Lung (tissue), 10 donors: ENCODE measurements at regions not wholly inside any gene's neighbourhood (a gene's known extent, or its start where the extent isn't known, plus 50 kb on each side); places are given as distances from the start of the nearest gene placed in this dataset. TPM values are rescaled to one million over a fixed set of nuclear protein-coding genes. Genes with fewer than 3 reads are reported as not detected.
"Not testable (repeated sequence)": the region's sequence is repeated elsewhere in the genome, so short reads cannot be mapped to it uniquely, and the experiment has no call there.

Experiments
- ATAC-seq: fragments of 200-7000 bp; cut with Tn5 transposase; one replicate; pipeline ENCODE4 v1.9.1; 2020; ENCODE audit warnings: moderate number of reproducible peaks; ENCODE audit not compliant: insufficient read depth, low FRiP score
- DNase-seq, 3 donors: peaks; one replicate each; pipeline ENCODE4 v3.0.0-alpha.2; 2013 to 2017
- H3K27ac ChIP-seq, 2 donors: one replicate each; pipeline ENCODE4 v1.5.1; 2013; ENCODE audit warnings: mild to moderate bottlenecking in 2 of 2, moderate library complexity in 2 of 2, control low read depth in 1 of 2, inconsistent platforms in 1 of 2, low read depth in 1 of 2, low read length in 1 of 2
- H3K27me3 ChIP-seq, 3 donors: one replicate each; pipeline ENCODE4 v1.5.1; 2013; ENCODE audit warnings: low read length in 2 of 3; ENCODE audit not compliant: control insufficient read depth in 3 of 3, insufficient read depth in 3 of 3
- H3K36me3 ChIP-seq, 4 donors: one replicate each; pipeline ENCODE4 v1.5.1; 2013; ENCODE audit warnings: low read length in 4 of 4, mild to moderate bottlenecking in 1 of 4, moderate library complexity in 1 of 4; ENCODE audit not compliant: control insufficient read depth in 4 of 4, insufficient read depth in 4 of 4
- H3K4me1 ChIP-seq, 5 donors: one replicate each; pipeline ENCODE4 v1.5.1; 2013; ENCODE audit warnings: low read length in 5 of 5, mild to moderate bottlenecking in 2 of 5, moderate library complexity in 1 of 5; ENCODE audit not compliant: control insufficient read depth in 5 of 5, insufficient read depth in 5 of 5
- H3K4me3 ChIP-seq: one replicate; pipeline ENCODE4 v1.5.1; 2013; ENCODE audit warnings: mild to moderate bottlenecking, control low read depth, moderate library complexity
- H3K9ac ChIP-seq, 2 donors: one replicate each; pipeline ENCODE4 v1.5.1; 2013; ENCODE audit warnings: low read length in 2 of 2, control low read depth in 1 of 2; ENCODE audit not compliant: insufficient read depth in 1 of 2
- H3K9me3 ChIP-seq, 4 donors: one replicate each; pipeline ENCODE4 v1.5.1; 2013; ENCODE audit warnings: low read length in 3 of 4, mild to moderate bottlenecking in 1 of 4, moderate library complexity in 1 of 4; ENCODE audit not compliant: control insufficient read depth in 4 of 4, insufficient read depth in 3 of 4
- WGBS, 2 donors: extraction: QIAGEN DNeasy Blood & Tissue Kit; methylation state at CpG; one replicate each; pipeline ENCODE4 v1.1.7; 2013; 5-methylcytosine and 5-hydroxymethylcytosine counted together
- small RNA-seq: library from RNA; depleted of rRNA; stranded (forward); fragments of <200 nt; gene quantifications from one replicate; pipeline ENCODE3, GENCODE V24; 2014; ENCODE audit warnings: low replicate concordance
- donor health status: Bipolar disorder and iron deficiency.
- donor health status: healthy.
- donor health status: DM: yes; HTN: yes; CAD: no.

DNA sequence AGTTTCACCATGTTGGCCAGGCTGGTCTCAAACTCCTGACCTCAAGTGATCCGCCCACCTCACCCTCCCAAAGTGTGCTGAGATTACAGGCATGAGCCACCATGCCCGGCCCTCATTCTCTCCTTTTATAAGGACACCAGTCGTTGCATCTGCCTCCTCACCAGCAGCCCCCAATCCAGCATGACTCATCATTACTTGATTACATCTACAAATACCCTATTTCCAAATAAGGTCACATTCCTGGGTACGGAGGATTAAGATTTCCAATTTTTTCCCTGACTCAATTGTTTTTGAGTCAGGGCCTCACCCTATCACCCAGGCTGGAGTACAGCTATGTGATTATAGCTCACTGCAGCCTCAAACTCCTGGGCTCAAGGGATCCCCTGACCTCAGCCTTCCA lies 49.8 kb upstream of the DEFB108B start:
- not testable (repeated sequence) for DNase-seq, ATAC-seq, H3K4me3 ChIP-seq, H3K4me1 ChIP-seq, H3K9me3 ChIP-seq, H3K27me3 ChIP-seq, H3K36me3 ChIP-seq, H3K9ac ChIP-seq, H3K27ac ChIP-seq
- WGBS, 2 donors: 72 to 73% methylated on average over 4 of the region's 4 CpGs

Small RNA genes lying in the stretch of these regions (small RNA-seq; reads per million reads assigned to genes)
- gene SNRPCP14: not detected
